Stimulated activated CD4-positive, alpha-beta T cell treated with anti-CD3 and anti-CD28 coated beads, Interleukin-2, amount 100 ng/mL, for 48 hours (primary cell): ENCODE measurements at regions not wholly inside any gene's neighbourhood (a gene's known extent, or its start where the extent isn't known, plus 50 kb on each side); places are given as distances from the start of the nearest gene placed in this dataset.

Experiments
- DNase-seq, 2 donors: peaks; one replicate each; pipeline ENCODE4 v3.0.0-alpha.2; 2020

- DNase-seq, result no peak
Observed at GRCh38 chr1:55275151-55275748, 60.1 kb upstream of the USP24 start.

GRCh38 chr1:55272994-55273393 is 57.8 kb upstream of the USP24 start:
- no peak for DNase-seq
